GM04504 (cell line): ENCODE measurements at regions not wholly inside any gene's neighbourhood (a gene's known extent, or its start where the extent isn't known, plus 50 kb on each side); places are given as distances from the start of the nearest gene placed in this dataset.
A peak's percentile ranks its signal among the peaks of the same experiment; 100 is the strongest.
"Not testable (repeated sequence)": the region's sequence is repeated elsewhere in the genome, so short reads cannot be mapped to it uniquely, and the experiment has no call there.

Source experiments
- DNase-seq: peaks from one replicate; pipeline ENCODE4 v3.0.0-alpha.2; 2012; ENCODE audit warnings: low read depth

DNA sequence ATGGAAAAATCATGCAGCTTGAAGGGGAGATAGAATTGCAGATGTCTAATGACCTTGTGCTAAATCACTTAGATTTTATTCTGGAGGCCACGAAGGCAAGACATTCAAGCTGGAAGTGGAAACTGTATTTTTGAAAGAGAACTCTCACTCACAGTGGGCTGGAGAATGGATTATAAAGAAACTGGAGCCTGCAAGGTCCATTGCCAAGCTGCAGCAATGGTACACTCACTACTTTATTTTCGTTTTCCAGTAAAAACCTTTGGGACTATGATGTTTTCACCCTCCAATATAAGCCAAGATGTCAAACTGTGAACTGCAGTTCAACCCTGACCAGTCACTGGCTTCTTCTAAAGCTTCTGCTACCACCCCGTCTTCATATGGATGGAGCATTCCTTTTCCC, 62.0 kb downstream of the SKIDA1 start:
- DNase-seq: no peak

DNA sequence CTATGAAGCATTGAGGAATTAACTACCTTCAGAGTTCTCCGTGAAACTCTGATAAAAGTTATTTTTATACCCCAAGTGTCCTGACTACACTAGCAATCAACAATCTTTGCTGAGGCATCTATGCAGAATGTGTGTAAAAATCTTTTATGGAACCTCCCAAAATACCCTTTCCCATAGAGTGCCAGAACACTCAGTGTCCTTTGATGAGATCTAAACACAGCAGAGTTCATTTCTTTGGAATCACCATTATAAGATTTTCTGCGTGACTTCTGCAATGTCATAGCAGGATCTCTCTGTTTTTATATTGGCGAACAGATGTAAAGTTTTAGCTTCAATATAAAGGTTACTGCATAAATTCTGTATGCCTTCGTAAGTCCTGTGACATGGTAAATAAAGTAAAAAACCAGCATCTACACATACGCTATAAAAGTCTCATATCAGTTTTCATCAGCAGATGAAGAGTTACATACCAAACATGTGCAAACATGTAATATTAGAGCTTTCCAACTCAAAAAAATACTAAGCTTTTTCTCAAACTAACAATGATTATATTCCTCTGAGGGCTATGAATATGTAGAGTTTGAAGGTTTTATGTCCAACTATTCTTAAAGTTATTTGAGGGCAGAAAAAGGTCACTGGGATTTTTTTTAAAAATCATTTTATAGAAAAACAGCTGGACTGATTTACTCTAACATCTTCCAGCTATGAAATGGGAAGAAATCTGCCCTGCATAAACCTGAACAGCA, 67.2 kb downstream of the SKIDA1 start:
- DNase-seq: no peak

DNA sequence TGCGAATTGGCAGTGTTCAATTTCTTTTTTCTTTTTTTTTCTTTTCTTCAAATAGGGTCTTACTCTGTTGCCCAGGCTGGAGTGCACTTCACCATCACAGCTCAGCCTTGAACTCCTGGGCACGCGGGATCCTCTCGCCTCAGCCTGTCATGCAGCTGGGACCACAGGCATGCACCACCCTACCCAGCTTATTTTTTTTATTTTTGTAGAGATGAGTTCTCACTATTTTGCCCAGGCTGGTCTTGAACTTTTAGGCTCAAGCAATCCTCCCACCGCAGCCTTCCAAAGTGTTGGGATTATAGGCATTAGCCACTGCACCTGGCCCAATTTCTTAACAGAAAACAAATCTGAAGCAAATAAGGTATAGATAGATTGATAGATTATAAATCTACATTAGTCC, 69.3 kb downstream of the SKIDA1 start:
- DNase-seq: no peak

DNA sequence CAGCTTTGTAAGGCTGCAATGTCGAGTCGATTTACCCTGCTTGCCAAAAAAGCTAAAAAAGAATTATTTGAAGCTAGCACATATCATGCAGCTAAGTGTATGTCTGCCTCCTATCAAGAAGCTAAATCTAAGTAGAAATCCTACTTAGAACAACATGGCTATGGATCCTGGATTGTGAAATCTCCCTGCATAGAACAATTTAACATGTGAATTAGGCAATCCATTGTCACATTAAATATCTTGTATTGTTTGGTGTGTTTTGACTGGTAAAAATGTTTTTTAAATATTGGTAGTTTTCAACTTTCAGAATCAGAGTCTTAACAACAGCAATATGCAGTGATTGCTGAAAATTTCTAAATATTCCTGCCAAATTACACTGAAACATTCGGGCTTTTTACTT, 73.3 kb downstream of the SKIDA1 start:
- no peak for DNase-seq

DNA sequence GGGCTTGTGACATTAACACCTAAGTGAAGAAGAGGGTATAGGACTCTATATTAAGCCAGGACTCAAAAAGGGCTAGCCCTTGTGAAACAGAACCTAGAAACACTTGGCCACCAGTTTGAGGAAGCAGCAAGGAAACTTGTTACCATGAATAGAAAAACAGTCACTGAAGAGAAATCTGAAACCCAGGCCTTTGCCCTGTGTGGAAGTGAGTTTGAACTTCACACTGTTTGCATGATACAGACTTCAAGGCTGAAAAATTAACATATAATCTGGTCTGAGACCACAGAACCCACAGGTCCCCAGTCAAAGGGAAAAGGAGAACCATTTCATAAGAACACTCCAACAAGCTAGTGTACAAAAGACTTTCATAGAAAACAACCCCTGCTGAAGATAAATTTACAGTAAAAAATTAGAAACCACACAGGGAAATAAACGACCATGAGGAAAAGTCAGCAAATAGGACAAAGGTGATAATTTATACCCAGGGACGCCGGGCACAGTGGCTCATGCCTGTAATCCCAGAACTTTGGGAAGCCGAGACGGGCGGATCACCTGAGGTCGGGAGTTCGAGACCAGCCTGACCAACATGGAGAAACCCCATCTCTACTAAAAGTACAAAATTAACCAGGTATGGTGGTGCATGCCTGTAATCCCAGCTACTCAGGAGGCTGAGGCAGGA, 76.1 kb downstream of the SKIDA1 start:
- no peak for DNase-seq

DNA sequence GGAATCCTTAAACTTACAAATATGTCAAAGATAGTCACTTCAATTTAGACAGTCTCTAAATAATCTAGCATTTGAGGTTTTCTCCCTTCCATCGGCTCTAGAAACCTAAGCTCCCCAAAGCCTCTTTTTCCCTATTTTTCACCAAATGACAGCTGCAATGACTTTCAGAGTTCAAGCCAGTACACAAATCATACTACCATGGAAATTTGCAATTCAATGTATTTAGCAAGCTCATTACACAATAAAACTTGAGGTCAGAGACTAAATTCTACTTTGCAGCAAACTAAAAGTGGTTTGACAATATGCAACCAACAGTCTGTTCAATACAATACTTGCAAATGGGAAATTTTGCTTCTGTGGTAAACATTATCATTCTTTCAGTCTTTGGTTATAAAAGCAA, 80.3 kb downstream of the SKIDA1 start:
- DNase-seq: no peak

DNA sequence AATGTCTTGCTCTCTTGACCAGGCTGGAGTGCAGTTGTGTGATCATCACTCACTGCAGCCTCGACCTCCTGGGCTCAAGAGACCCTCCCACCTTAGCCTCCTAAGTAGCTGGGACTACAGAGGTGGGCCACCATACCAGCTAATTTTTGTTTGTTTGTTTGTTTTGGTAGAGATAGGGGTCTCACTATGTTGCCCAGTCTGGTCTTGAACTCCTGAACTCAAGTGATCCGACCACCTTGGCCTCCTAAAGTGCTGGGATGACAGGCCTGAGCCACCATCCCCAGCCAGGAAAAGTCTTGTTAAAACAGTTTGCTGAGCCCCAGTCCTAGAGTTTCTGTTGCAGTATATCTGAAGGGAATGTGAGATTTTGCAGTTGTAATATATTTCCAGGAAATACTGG, 83.9 kb downstream of the SKIDA1 start:
- DNase-seq: no peak

DNA sequence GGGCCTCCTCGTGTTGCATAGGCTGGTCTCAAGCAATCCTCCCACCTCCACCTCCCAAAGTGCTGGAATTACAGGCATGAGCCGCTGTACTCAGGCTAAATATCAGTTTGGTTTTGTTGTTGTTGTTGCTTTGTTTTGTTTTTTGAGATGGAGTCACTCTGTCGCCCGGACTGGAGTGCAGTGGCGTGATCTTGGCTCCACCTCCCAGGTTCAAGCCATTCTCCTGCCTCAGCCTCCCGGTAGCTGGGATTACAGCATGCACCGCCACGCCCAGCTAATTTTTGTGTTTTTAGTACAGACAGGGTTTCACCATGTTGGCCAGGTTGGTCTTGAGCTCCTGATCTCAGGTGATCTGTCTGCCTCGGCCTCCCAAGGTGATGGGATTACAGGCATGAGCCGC, 86.6 kb downstream of the SKIDA1 start:
- DNase-seq: not testable (repeated sequence)

DNA sequence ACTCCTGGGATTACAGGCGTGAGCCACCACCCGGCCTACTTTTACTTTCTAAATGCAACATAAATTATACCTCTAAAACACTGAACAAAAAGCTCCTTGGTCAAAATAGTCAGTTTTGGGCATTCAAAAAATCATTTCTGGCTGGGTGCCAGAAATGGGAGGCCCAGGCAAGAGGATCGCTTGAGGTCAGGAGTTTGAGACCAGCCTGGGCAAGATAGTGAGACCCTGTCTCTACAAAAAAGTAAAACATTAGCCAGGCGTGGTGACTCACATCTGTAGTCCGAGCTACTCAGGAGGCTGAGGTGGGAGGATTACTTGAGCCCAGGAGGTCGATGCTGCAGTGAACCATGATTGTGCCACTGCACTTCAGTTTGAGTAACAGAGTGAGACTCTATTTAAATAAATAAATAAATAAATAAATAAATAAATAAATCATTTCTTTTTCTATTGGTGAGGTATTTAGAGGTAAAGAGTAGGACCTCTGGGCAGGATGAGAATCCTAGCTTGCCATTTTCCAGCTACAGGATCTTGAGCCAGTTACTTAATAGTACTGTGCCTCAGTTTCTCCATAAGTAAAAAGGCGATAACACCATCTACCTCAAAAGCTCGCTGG, 87.6 kb downstream of the SKIDA1 start:
- no peak for DNase-seq

DNA sequence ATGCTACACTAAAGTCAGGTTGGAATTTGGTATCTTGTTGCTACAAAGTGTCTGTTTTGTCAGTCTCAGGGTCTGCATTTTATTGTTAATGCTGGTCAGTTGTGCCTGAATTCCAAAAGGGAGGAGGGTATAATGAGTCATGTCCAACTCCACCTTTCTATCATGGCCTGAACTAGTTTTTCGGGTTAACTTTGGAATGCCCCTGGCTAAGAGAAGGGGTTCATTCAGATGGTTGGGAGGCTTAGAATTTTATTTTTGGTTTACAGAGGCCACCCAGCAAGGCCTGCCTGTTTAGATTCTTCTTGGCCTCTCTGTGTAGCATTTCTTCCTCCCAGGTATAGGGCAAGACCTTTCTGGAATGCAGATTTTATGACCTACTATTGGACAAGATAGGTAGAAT, 93.2 kb downstream of the SKIDA1 start:
- no peak for DNase-seq

DNA sequence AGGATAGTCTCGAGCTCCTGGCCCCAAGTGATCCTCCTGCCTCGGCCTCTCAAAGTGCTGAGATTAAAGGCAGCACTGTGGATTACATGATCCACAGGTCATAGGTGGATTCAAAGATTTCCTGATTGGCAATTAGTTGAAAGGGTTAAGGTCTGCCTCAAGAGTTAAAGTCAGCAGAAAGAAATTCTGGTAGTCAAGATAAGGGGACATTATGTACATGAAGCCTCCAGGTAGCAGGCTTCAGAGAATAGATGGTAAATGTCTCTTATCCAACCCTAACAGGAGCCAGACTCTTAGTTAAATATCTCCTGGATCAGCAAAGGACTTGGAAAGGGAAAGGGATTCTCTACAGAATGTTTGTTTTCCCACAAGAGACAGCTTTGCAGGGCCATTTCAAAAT, 93.7 kb downstream of the SKIDA1 start:
- no peak for DNase-seq

DNA sequence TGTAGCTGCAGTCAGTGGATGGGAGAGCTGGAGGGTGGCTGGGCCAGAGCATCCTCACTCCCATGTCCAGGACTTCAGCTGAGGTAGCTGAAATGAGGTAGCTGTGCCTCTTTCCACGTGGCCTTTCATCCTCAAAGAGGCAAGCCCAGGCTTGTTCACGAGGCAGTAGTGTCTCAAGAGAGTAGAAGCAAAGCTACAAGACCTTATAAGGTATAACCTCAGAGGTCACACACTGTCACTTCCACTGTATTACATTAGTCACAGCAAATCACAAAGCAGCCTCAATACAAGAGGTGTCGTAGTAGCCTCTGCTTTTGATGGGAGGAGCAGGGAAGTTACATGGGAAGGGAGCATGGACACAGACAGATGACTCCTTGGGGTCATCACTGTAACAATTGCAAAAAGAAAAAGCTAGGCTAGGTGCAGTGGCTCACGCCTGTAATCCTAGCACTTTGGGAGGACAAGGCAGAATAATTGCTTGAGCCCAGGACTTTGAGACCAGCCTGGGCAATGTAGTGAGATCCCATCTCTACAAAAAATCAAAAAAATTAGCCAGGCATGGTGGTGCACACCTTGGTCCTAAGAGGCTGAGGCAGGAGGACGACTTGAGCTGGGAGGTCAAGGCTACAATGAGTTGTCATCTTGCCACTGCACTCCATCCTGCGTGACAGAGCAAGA, 97.5 kb downstream of the SKIDA1 start:
- no peak for DNase-seq

DNA sequence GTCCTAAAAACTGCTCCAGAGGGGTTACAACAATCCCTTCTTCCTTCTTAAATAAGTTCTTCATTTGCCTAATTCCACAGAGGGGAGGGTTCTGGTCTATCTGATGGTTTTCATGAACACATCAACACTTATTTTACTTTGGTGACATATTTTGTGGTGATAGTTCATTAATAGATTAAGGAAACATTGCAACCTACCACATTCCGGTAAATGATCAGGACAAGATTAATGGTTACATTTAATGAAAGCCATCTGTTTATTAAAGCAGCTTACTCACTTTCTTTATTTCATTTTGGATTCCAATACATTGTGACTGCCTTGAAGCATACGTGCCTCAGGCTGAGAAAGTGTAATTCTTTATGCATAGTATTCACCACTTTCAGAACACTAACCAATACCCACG, 101.0 kb downstream of the SKIDA1 start:
- peak; percentile 41 for DNase-seq

DNA sequence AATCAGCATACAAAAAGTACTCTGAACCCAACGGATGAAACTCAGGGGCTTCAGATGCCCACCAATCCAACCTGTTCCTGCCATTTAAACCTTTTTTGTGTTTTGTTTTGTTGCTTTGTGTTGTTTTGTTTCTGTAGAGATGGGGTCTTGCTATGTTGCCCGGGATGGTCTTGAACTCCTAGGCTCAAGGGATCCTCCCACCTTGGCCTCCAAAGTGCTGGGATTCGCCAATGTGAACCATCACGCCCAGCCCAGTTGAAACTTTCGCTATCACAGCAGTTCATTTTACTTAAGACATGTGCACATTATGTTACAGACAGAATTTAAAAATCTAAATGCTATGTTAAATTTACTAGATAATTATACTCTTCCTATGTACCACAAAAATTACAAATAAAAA, 101.6 kb downstream of the SKIDA1 start:
- DNase-seq: no peak

DNA sequence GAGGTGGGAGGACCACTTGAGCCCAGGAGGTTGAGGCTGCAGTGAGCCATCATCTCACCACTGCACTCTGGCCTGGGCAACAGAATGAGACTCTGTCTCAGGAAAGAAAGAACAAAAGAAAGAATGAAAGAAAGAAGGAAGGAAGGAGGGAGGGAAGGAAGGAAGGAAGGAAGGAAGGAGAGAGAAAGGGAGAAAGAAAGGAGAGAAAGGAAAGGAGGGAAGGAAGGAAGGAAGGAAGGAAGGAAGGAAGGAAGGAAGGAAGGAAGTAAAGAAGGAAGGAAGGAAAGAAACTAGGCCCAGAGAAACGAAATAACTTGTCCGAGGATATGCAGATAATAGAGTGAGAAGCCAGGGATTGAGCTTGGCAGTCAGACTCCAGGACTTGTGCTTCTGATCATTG, 102.1 kb downstream of the SKIDA1 start:
- DNase-seq: no peak

DNA sequence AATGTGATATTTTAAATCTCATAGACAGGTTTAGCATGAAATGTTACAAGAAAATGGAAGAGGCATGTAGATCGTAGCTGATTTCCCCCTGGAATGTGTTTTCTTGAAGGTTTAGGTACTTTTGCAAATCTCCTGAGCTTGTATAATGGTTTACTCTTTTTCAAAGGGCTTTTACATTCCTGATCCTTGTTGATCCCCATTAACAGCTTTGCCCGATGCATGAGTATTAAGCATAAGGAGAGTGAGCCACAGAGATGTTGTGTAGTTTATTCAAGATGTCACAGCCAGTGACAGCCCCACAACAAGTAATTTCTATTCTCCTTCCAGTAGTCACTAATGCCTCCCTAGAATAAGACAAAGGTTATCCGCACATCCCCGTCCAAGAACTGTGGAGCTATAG, 103.7 kb downstream of the SKIDA1 start:
- DNase-seq: no peak

DNA sequence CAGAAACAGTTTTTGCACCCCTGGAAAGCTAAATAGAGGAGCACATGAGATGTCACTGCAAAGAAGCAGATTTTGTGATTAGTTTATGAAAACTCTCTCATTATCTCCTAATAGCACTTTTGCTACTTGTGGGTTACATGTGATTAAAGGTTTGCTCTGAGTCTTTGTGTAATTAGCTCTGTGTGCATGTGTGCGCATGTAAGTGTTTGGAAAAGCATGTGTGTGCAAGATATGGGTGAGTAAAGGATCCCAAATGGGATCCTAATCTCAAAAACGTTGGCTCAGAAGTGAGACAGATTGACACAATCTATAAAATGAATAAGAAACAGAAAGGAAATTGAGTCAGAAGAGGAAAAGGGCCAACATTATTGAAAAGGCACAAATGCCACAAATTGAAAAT, 104.5 kb downstream of the SKIDA1 start:
- no peak for DNase-seq

DNA sequence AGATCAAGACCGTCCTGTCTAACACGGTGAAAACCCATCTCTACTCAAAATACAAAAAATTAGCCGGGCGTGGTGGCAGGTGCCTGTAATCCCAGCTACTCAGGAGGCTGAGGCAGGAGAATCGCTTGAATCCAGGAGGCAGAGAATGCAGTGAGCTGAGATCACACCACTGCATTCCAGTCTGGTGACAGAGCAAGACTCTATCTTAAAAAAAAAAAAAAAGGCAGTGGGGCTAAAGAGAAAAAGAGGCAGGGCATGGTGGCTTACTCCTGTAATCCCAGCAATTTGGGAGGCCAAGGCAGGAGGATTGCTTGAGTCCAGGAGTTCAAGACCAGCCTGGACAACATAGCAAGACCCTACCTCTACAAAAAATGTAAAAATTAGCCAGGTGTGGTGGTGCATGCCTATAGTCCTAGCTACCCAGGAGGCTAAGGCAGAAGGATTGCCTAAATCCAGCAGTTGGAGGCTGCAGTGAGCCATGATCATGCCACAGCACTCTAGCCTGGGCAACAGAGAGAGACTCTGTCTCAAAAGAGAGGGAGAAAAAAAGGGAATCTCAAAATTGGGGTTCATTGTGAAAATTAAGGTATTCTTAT, 106.4 kb downstream of the SKIDA1 start:
- not testable (repeated sequence) for DNase-seq

DNA sequence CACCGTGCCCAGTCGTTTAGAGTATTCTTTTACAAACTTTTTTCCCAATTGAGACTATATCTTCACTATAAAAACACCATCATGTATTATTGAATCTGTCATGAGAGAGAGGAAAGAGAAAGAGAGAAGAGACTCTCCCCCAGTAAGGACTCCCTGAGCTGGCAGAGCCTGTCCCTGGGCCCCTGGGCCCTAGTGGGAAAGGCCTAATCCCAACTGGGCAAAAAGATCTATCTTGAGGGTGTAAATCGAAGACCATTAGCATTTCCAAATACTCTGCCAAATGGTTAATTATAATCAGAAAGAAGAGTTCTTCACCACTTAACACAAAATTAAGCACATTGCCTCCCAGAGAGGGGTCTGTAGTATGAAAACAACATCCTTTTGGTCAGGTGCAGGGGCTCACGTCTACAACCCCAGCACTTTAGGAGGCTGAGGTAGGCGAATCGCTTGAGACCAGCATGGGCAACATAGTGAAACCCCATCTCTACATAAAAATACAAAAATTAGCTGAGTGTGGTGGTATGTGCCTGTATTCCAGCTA, 108.2 kb downstream of the SKIDA1 start:
- no peak for DNase-seq

DNA sequence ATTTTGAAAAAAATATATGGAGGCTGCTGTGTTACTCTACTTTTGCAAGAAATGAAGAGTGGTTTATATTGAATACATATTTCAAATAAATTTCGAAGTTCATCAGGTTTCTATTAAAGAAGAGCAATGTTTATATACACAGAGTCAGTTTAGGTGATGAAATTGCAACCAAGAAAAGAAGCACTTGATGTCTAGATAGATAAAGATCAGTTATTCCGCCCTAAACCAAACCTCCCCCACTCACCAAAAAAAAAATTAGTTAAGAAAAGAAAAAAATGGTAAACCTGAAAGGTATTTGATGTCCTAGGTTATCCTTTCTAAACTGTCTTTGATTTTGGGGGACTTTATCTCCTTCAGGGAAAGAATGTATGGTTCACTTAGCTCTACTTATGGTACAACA, 111.8 kb downstream of the SKIDA1 start:
- DNase-seq: no peak

DNA sequence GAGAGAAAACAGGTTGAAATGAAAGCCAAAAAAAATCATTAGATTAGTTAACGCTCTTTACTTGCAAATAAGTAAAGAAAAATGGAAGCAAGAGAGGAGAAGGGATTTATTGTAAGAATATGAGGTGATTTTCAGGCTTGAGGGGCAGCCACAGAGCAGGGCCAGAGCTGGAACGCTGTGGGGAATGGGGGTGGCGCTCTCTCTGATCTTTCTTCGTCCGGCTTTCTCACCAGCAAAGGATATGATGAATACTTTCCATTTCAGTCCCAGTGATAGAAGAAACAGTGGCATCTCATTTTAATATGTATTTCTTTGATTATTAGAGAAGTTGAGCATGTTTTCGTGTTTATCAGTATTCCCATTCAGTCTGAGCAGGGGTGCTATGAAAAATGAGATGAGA, 112.2 kb downstream of the SKIDA1 start:
- no peak for DNase-seq

DNA sequence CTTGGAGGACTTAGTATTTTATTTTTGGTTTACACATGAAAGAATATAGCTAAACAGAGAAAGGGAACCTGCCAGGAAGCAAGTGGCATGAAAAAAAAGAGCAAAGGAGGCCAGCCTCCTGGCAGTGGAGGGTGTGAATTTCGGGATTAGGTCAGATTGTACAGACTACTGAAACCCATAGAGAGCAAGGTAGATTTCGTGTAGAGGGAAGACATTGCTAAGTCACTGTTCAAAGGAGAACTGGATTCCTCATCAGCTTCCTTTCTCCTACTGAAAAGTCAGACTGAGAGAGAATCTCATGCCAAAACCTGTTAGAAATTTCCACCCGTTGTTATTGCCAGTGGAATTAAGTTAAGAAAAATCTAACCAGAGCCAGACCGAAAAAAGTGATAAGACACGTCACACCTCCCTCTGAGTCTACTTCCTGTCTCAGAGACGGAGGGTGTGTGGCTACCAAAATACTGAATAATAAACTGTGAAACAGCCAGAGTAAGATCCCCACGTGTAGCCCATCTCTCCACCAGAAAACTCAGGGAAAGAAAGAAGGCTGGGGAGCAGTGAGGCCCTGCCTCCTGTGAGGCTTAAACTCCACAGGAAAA, 118.8 kb downstream of the SKIDA1 start:
- DNase-seq: no peak
